Stomach (tissue), 8 donors: ENCODE measurements at regions not wholly inside any gene's neighbourhood (a gene's known extent, or its start where the extent isn't known, plus 50 kb on each side); places are given as distances from the start of the nearest gene placed in this dataset.

Experiments used
- DNase-seq, 2 donors: peaks; one replicate each; pipeline versions ENCODE4 v3.0.0 to v3.0.0-alpha.2; 2013 to 2019
- H3K27ac ChIP-seq, 5 donors: fragments of 200-600 bp in 4 of 5; sonication (generic) in 4 of 5; one replicate each; pipeline ENCODE4 v1.5.1; 2013 to 2019; ENCODE audit warnings: mild to moderate bottlenecking in 1 of 5, moderate library complexity in 1 of 5
- H3K27me3 ChIP-seq, 3 donors: fragments of 200-600 bp; sonication (generic); one replicate each; pipeline ENCODE4 v1.5.1; 2017 to 2019; ENCODE audit warnings: mixed run types in 1 of 3
- H3K36me3 ChIP-seq, 4 donors: fragments of 200-600 bp; sonication (generic); 1 replicate in 3 of 4; 2 replicates in 1 of 4; pipeline ENCODE4 v1.5.1; 2016 to 2019
- H3K4me1 ChIP-seq, 4 donors: fragments of 200-600 bp; sonication (generic); one replicate each; pipeline ENCODE4 v1.5.1; 2016 to 2019
- H3K4me3 ChIP-seq, 4 donors: fragments of 200-600 bp; sonication (generic) in 3 of 4; one replicate each; pipeline ENCODE4 v1.5.1; 2016 to 2019; ENCODE audit warnings: mild to moderate bottlenecking in 1 of 4
- H3K9me3 ChIP-seq, 4 donors: fragments of 200-600 bp; sonication (generic); one replicate each; pipeline ENCODE4 v1.5.1; 2016 to 2019
- CTCF ChIP-seq, 7 experiments: fragments of 450-650 bp in 4 of 7; fragments of 200-600 bp in 3 of 7; sonication (generic) in 3 of 7; IDR thresholded peaks; one replicate each; pipeline ENCODE4 v1.5.1; 2016 to 2019; ENCODE audit warnings: antibody characterized with exemption in 7 of 7, control low read depth in 2 of 7, mild to moderate bottlenecking in 1 of 7
- EP300 ChIP-seq: sonication (generic); formaldehyde crosslinking; IDR thresholded peaks from one replicate; pipeline ENCODE4 v1.6.1; 2017; ENCODE audit warnings: antibody characterized with exemption
- POLR2A ChIP-seq, 4 donors: fragments of 450-650 bp; IDR thresholded peaks; one replicate each; pipeline ENCODE4 v1.6.1; 2016; ENCODE audit warnings: antibody characterized with exemption in 4 of 4, control low read depth in 2 of 4, mild to moderate bottlenecking in 1 of 4, moderate library complexity in 1 of 4
- POLR2AphosphoS5 ChIP-seq, 3 donors: sonication (generic); formaldehyde crosslinking; IDR thresholded peaks; one replicate each; pipeline ENCODE4 v1.6.1; 2016; ENCODE audit warnings: antibody characterized with exemption in 3 of 3
- WGBS, 5 donors: extraction: QIAGEN DNeasy Blood & Tissue Kit in 3 of 5; methylation state at CpG; one replicate each; pipeline versions ENCODE4 v1.1.5 to v1.1.7; 2013 to 2018; 5-methylcytosine and 5-hydroxymethylcytosine counted together
- intact Hi-C: fragments of 100-400 bp; cut with DNase I; formaldehyde crosslinking; loops from one replicate; pipeline ENCODE4 v1.15.1; 2023; ENCODE audit warnings: low total_unique reads
- donor health status: healthy with polysubstance abuse.
- donor health status: Bipolar disorder and iron deficiency.
- donor health status: healthy.

GRCh38 chr6:139547804-139548203, 173.4 kb upstream of the CITED2 start:
- TF ChIP-seq EP300: no peak
- TF ChIP-seq CTCF (IDR thresholded peaks at IDR 0.05): no peak
- no peak for TF ChIP-seq POLR2AphosphoS5 (IDR thresholded peaks at IDR 0.05)
- intact Hi-C loops: no loop called here
- Histone ChIP-seq H3K9me3 (no peaks in the 10 kb centered on the region), H3K4me3 (no peak overlapping the region), H3K4me1 (peaks cover 13 to 31% (median 23%) of the 10 kb centered on the region in 4 donors), H3K36me3 (no peaks in the 10 kb centered on the region), H3K27ac (peak overlapping the region in 3 of 5 donors; percentile 38 to 66 (median 61)), H3K27me3 (no peaks in the 10 kb centered on the region)
- DNase-seq: no peak

GRCh38 chr6:139547122-139547776, 172.8 kb upstream of the CITED2 start:
- H3K36me3 ChIP-seq: no peaks in the 10 kb centered on the region
- H3K9me3 ChIP-seq: no peaks in the 10 kb centered on the region
- H3K4me1 ChIP-seq: peaks cover 13 to 31% (median 23%) of the 10 kb centered on the region in 4 donors
- H3K4me3 ChIP-seq: no peak overlapping the region
- intact Hi-C loops: no loop called here
- DNase-seq: peak in 1 of 2 donors; percentile 30
- H3K27me3 ChIP-seq: no peaks in the 10 kb centered on the region
- H3K27ac ChIP-seq: peak overlapping the region in 3 of 5 donors; percentile 38 to 66 (median 61)
- TF ChIP-seq POLR2AphosphoS5 (IDR thresholded peaks at IDR 0.05): no peak
- TF ChIP-seq CTCF (IDR thresholded peaks at IDR 0.05): no peak
- TF ChIP-seq EP300: no peak
- no peak for TF ChIP-seq POLR2A (IDR thresholded peaks at IDR 0.05)
- 67 to 74% (median 69%) methylated on average over 4 of the region's 4 CpGs for WGBS, 5 donors

DNA sequence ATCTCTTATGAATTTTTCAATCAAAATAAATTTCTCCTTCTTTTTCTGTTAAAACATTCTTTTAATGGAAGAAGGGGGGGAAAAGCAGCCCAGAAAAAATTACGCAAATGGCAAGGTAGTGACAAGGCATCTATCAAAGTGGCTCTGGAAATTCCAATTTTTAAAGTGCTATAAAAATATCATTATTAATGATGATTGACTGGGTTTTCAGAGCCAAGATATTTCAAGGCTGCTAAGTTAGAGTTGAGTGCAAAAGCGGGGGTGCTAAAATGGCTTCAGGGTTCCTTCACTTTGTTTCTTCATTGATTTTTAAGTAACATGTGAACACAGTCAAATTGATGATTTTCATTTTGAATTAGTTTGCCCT, 171.6 kb upstream of the CITED2 start:
- no peaks in the 10 kb centered on the region for H3K9me3 ChIP-seq
- peaks cover 13 to 31% (median 24%) of the 10 kb centered on the region in 4 donors for H3K4me1 ChIP-seq
- no peaks in the 10 kb centered on the region for H3K27me3 ChIP-seq
- no peaks in the 10 kb centered on the region for H3K36me3 ChIP-seq
- intact Hi-C loops: no loop called here
- DNase-seq: no peak
- TF ChIP-seq POLR2AphosphoS5 (IDR thresholded peaks at IDR 0.05) (no peak), CTCF (IDR thresholded peaks at IDR 0.05) (no peak), POLR2A (IDR thresholded peaks at IDR 0.05) (no peak), EP300 (no peak)
- WGBS, 5 donors: 71 to 92% (median 73%) methylated on average over 2 of the region's 2 CpGs
- H3K27ac ChIP-seq: peak overlapping the region in 3 of 5 donors; percentile 38 to 66 (median 61)
- H3K4me3 ChIP-seq: no peak overlapping the region

GRCh38 chr6:139545206-139546105, 171.0 kb upstream of the CITED2 start:
- peaks cover 18 to 37% (median 30%) of the 10 kb centered on the region in 4 donors for H3K4me1 ChIP-seq
- intact Hi-C loops: no loop called here
- H3K27me3 ChIP-seq: no peaks in the 10 kb centered on the region
- WGBS, 5 donors: 23 to 36% (median 29%) methylated on average over 6 of the region's 6 CpGs
- TF ChIP-seq POLR2AphosphoS5 (IDR thresholded peaks at IDR 0.05) (peak in 1 of 3 donors; percentile 30), POLR2A (IDR thresholded peaks at IDR 0.05) (no peak)
- peak overlapping the region in 4 of 5 donors; percentile 15 to 66 (median 50) for H3K27ac ChIP-seq
- no peak overlapping the region for H3K4me3 ChIP-seq
- H3K36me3 ChIP-seq: no peaks in the 10 kb centered on the region
- DNase-seq: peak in 1 of 2 donors; percentile 47
- no peaks in the 10 kb centered on the region for H3K9me3 ChIP-seq
